ENCODE measurements at regions not wholly inside any gene's neighbourhood (a gene's known extent, or its start where the extent isn't known, plus 50 kb on each side); places are given as distances from the start of the nearest gene placed in this dataset.

GRCh38 chr12:110796952-110797351, 49.8 kb upstream of the CCDC63 start:
- TF ChIP-seq, protein P1, sequence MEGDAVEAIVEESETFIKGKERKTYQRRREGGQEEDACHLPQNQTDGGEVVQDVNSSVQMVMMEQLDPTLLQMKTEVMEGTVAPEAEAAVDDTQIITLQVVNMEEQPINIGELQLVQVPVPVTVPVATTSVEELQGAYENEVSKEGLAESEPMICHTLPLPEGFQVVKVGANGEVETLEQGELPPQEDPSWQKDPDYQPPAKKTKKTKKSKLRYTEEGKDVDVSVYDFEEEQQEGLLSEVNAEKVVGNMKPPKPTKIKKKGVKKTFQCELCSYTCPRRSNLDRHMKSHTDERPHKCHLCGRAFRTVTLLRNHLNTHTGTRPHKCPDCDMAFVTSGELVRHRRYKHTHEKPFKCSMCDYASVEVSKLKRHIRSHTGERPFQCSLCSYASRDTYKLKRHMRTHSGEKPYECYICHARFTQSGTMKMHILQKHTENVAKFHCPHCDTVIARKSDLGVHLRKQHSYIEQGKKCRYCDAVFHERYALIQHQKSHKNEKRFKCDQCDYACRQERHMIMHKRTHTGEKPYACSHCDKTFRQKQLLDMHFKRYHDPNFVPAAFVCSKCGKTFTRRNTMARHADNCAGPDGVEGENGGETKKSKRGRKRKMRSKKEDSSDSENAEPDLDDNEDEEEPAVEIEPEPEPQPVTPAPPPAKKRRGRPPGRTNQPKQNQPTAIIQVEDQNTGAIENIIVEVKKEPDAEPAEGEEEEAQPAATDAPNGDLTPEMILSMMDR (IDR thresholded peaks at IDR 0.05): no peak
- TF ChIP-seq POLR2A (IDR thresholded peaks at IDR 0.05): no peak
- no peak for TF ChIP-seq EP300 (IDR thresholded peaks at IDR 0.05)
